PFSK-1 (cell line): ENCODE measurements at regions not wholly inside any gene's neighbourhood (a gene's known extent, or its start where the extent isn't known, plus 50 kb on each side); places are given as distances from the start of the nearest gene placed in this dataset.

Source experiments
- FOXP2 ChIP-seq: optimal IDR thresholded peaks from 2 replicates; pipeline ENCODE3; 2011; ENCODE audit warnings: borderline replicate concordance, control low read depth, inconsistent platforms; ENCODE audit not compliant: insufficient read depth; ENCODE audit errors: extremely low read length, extremely low read depth
- POLR2AphosphoS5 ChIP-seq: IDR thresholded peaks from 2 replicates; pipeline ENCODE4 v1.6.1; 2012; ENCODE audit warnings: low read depth, mild to moderate bottlenecking, control low read depth, low read length, moderate library complexity
- SIN3A ChIP-seq: IDR thresholded peaks from 2 replicates; pipeline ENCODE4 v1.6.1; 2012; ENCODE audit warnings: mild to moderate bottlenecking, low read length, moderate library complexity, borderline replicate concordance; ENCODE audit not compliant: insufficient read depth
- TAF1 ChIP-seq: IDR thresholded peaks from 2 replicates; pipeline ENCODE4 v1.6.1; 2012; ENCODE audit warnings: low read length, control low read depth, borderline replicate concordance; ENCODE audit not compliant: insufficient read depth
- TF ChIP-seq, protein P1 (sequence below), 2 experiments: IDR thresholded peaks; 2 replicates each; pipeline versions ENCODE4 v1.6.1 to v1.8.0; 2011 to 2012; ENCODE audit warnings: low read depth in 2 of 2, low read length in 2 of 2, control low read depth in 1 of 2, inconsistent platforms in 1 of 2, mild to moderate bottlenecking in 1 of 2, moderate library complexity in 1 of 2; ENCODE audit not compliant: insufficient read depth in 1 of 2

DNA sequence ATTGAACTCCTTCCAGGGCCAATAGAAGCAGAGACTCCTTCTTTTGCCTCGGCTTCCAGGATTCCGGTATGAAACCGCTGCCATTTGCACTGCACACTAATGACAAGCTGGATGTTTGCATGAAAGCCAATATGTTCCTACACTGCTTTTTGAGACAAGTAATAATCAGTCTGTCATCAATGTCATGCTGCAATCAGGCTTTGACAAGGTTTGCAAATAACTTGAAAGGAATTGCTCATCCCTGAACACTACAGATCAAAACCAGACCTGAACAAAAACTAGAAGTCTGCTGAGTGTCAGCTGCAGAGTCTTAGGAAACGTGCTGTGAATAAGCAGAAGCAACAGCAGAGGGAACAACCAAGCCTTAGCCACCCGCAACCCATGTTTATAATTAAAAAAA lies 720.7 kb upstream of the CXADR start:
- TF ChIP-seq FOXP2 (no peak), TAF1 (no peak), SIN3A (no peak), POLR2AphosphoS5 (no peak)
- TF ChIP-seq, protein P1, sequence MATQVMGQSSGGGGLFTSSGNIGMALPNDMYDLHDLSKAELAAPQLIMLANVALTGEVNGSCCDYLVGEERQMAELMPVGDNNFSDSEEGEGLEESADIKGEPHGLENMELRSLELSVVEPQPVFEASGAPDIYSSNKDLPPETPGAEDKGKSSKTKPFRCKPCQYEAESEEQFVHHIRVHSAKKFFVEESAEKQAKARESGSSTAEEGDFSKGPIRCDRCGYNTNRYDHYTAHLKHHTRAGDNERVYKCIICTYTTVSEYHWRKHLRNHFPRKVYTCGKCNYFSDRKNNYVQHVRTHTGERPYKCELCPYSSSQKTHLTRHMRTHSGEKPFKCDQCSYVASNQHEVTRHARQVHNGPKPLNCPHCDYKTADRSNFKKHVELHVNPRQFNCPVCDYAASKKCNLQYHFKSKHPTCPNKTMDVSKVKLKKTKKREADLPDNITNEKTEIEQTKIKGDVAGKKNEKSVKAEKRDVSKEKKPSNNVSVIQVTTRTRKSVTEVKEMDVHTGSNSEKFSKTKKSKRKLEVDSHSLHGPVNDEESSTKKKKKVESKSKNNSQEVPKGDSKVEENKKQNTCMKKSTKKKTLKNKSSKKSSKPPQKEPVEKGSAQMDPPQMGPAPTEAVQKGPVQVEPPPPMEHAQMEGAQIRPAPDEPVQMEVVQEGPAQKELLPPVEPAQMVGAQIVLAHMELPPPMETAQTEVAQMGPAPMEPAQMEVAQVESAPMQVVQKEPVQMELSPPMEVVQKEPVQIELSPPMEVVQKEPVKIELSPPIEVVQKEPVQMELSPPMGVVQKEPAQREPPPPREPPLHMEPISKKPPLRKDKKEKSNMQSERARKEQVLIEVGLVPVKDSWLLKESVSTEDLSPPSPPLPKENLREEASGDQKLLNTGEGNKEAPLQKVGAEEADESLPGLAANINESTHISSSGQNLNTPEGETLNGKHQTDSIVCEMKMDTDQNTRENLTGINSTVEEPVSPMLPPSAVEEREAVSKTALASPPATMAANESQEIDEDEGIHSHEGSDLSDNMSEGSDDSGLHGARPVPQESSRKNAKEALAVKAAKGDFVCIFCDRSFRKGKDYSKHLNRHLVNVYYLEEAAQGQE (IDR thresholded peaks at IDR 0.05; ENCODE audit: insufficient read depth in 1 of 2, low read depth in 2 of 2, low read length in 2 of 2) = no peak

- TF ChIP-seq POLR2AphosphoS5 = no peak
- no peak for TF ChIP-seq SIN3A
- TF ChIP-seq, protein P1 (IDR thresholded peaks at IDR 0.05; ENCODE audit: insufficient read depth in 1 of 2, low read depth in 2 of 2, low read length in 2 of 2) = no peak
- no peak for TF ChIP-seq TAF1
- no peak for TF ChIP-seq FOXP2
Observed at GRCh38 chr21:16794950-16795349, 717.9 kb upstream of the CXADR start.

DNA sequence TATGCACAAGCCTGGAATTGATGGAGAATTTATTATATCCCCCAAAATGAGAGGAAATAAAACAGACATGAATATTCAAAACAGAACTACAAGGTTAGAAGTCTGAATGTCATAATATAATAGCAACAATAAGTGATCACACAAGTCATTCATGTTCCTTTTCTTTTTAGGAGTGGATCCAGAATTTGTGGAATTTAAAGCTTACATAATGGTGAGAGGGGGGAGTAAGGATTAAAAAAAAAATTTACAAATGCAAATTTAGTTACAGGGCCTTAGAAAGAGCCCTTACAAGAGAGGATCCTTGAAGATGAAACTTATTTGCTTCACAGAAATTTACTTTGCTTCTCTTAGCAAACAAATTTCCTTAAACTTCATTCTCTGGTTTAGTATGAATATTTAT lies 716.1 kb upstream of the CXADR start:
- TF ChIP-seq SIN3A (no peak), TAF1 (no peak), FOXP2 (no peak), POLR2AphosphoS5 (no peak)
- TF ChIP-seq, protein P1 (IDR thresholded peaks at IDR 0.05; ENCODE audit: insufficient read depth in 1 of 2, low read depth in 2 of 2, low read length in 2 of 2) = no peak

GRCh38 chr21:16797540-16797939 lies 715.3 kb upstream of the CXADR start:
- TF ChIP-seq FOXP2 (no peak), SIN3A (no peak), TAF1 (no peak), POLR2AphosphoS5 (no peak)
- TF ChIP-seq, protein P1 (IDR thresholded peaks at IDR 0.05; ENCODE audit: insufficient read depth in 1 of 2, low read depth in 2 of 2, low read length in 2 of 2) = no peak

DNA sequence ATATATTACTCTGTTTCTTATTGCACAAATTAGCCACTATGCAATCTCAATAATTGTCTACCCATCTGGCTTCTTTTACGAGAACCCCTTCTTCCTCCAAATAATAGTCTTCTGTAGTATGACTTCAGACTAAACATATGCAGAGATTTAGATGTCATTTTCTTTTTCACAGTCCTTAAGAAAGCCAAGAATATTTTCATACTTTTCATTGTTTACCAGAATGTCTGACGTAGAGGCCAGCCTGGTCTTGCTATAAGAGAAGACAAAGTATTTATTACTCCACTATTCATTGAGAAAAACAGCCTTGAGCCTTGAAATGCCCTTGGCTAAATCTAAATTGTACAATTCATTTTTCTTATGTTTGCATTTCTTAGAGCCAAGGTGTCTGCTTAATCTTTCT lies 714.9 kb upstream of the CXADR start:
- no peak for TF ChIP-seq TAF1
